ENCODE measurements at regions not wholly inside any gene's neighbourhood (a gene's known extent, or its start where the extent isn't known, plus 50 kb on each side); places are given as distances from the start of the nearest gene placed in this dataset.

- TF ChIP-seq CTCF (IDR thresholded peaks at IDR 0.05) = no peak
- no peak for TF ChIP-seq POLR2A (IDR thresholded peaks at IDR 0.05)
Measured at GRCh38 chr3:159846255-159846654, 142.4 kb upstream of the IL12A start.

All from adrenal gland (tissue), 5 donors.